Ascending aorta (tissue), 2 donors: ENCODE measurements at regions not wholly inside any gene's neighbourhood (a gene's known extent, or its start where the extent isn't known, plus 50 kb on each side); places are given as distances from the start of the nearest gene placed in this dataset.
A peak's percentile ranks its signal among the peaks of the same experiment; 100 is the strongest.

Source experiments
- DNase-seq, 2 donors: peaks; one replicate each; pipeline ENCODE4 v3.0.0-alpha.2; 2019; ENCODE audit warnings: low spot score in 2 of 2
- H3K27ac ChIP-seq, 2 donors: fragments of 200-600 bp; sonication (generic); one replicate each; pipeline ENCODE4 v1.5.1; 2016 to 2017; ENCODE audit warnings: mild to moderate bottlenecking in 1 of 2
- H3K27me3 ChIP-seq: fragments of 200-600 bp; sonication (generic); one replicate; pipeline ENCODE4 v1.5.1; 2017
- H3K36me3 ChIP-seq, 2 donors: fragments of 200-600 bp; sonication (generic); one replicate each; pipeline ENCODE4 v1.5.1; 2016
- H3K4me1 ChIP-seq, 2 donors: fragments of 200-600 bp; sonication (generic); one replicate each; pipeline ENCODE4 v1.5.1; 2016 to 2017; ENCODE audit warnings: mild to moderate bottlenecking in 1 of 2
- H3K4me3 ChIP-seq, 2 donors: fragments of 200-600 bp; sonication (generic); one replicate each; pipeline ENCODE4 v1.5.1; 2016 to 2017; ENCODE audit warnings: mild to moderate bottlenecking in 1 of 2
- H3K9me3 ChIP-seq, 2 donors: fragments of 200-600 bp; sonication (generic); one replicate each; pipeline ENCODE4 v1.5.1; 2016
- CTCF ChIP-seq, 3 experiments: fragments of 200-600 bp in 2 of 3; fragments of 450-650 bp in 1 of 3; sonication (generic) in 2 of 3; IDR thresholded peaks; one replicate each; pipeline ENCODE4 v1.5.1; 2016 to 2019; ENCODE audit warnings: antibody characterized with exemption in 3 of 3, mild to moderate bottlenecking in 1 of 3, moderate library complexity in 1 of 3
- intact Hi-C: fragments of 100-400 bp; cut with DNase I; formaldehyde crosslinking; loops from one replicate; pipeline ENCODE4 v1.15.1; 2023

GRCh38 chr10:44856696-44857095, 54.4 kb upstream of the TMEM72 start:
- intact Hi-C loops = loop anchor here (2.0 kb wide), 1 partner anchor 470 kb away; no protein-coding TSS in a partner anchor
- no peak for DNase-seq
- Histone ChIP-seq H3K4me3 (no peak overlapping the region), H3K27me3 (no peaks in the 10 kb centered on the region), H3K36me3 (no peaks in the 10 kb centered on the region), H3K4me1 (peaks cover 0 to 3% of the 10 kb centered on the region in 2 donors), H3K27ac (no peak overlapping the region), H3K9me3 (no peaks in the 10 kb centered on the region)
- no peak for TF ChIP-seq CTCF (IDR thresholded peaks at IDR 0.05)

GRCh38 chr10:44857363-44858016, 53.6 kb upstream of the TMEM72 start:
- TF ChIP-seq CTCF (IDR thresholded peaks at IDR 0.05) = peak; percentile 72 to 99 (median 99)
- DNase-seq = peak in 1 of 2 donors; percentile 72
- Histone ChIP-seq H3K4me3 (no peak overlapping the region), H3K36me3 (no peaks in the 10 kb centered on the region), H3K9me3 (no peaks in the 10 kb centered on the region), H3K4me1 (peaks cover 0 to 8% of the 10 kb centered on the region in 2 donors), H3K27me3 (no peaks in the 10 kb centered on the region), H3K27ac (no peak overlapping the region)
- intact Hi-C loops = loop anchor here (2.0 kb wide), 2 partner anchors 471 to 1187 kb away; no protein-coding TSS in a partner anchor

- no peak for TF ChIP-seq CTCF (IDR thresholded peaks at IDR 0.05)
- no peak for DNase-seq
- no peaks in the 10 kb centered on the region for H3K36me3 ChIP-seq
- intact Hi-C loops = loop anchor here (2.0 kb wide), 1 partner anchor 1187 kb away; no protein-coding TSS in a partner anchor
- H3K27ac ChIP-seq = no peak overlapping the region
- no peaks in the 10 kb centered on the region for H3K9me3 ChIP-seq
- H3K4me3 ChIP-seq = no peak overlapping the region
- H3K4me1 ChIP-seq = peaks cover 0 to 8% of the 10 kb centered on the region in 2 donors
- H3K27me3 ChIP-seq = no peaks in the 10 kb centered on the region
These were observed 53.1 kb upstream of the TMEM72 start for GRCh38 chr10:44858017-44858371.

- Histone ChIP-seq H3K4me1 (peaks cover 0 to 8% of the 10 kb centered on the region in 2 donors), H3K27ac (no peak overlapping the region), H3K27me3 (no peaks in the 10 kb centered on the region), H3K36me3 (no peaks in the 10 kb centered on the region), H3K4me3 (no peak overlapping the region), H3K9me3 (no peaks in the 10 kb centered on the region)
- no peak for TF ChIP-seq CTCF (IDR thresholded peaks at IDR 0.05)
- intact Hi-C loops = loop anchor here (2.0 kb wide), 1 partner anchor 1188 kb away; no protein-coding TSS in a partner anchor
- no peak for DNase-seq
These were observed 52.1 kb upstream of the TMEM72 start for GRCh38 chr10:44858988-44859387.

GRCh38 chr10:44859546-44860285, 51.4 kb upstream of the TMEM72 start:
- Histone ChIP-seq H3K4me1 (peaks cover 0 to 11% of the 10 kb centered on the region in 2 donors), H3K36me3 (no peaks in the 10 kb centered on the region), H3K27ac (no peak overlapping the region), H3K9me3 (no peaks in the 10 kb centered on the region), H3K27me3 (no peaks in the 10 kb centered on the region), H3K4me3 (no peak overlapping the region)
- intact Hi-C loops = loop anchor here (2.0 to 5.0 kb wide), 5 partner anchors 118 to 1189 kb away; partner anchors contain the start of gene DEPP1
- DNase-seq = no peak
- TF ChIP-seq CTCF (IDR thresholded peaks at IDR 0.05) = no peak
